ENCODE measurements at regions not wholly inside any gene's neighbourhood (a gene's known extent, or its start where the extent isn't known, plus 50 kb on each side); places are given as distances from the start of the nearest gene placed in this dataset.

DNA sequence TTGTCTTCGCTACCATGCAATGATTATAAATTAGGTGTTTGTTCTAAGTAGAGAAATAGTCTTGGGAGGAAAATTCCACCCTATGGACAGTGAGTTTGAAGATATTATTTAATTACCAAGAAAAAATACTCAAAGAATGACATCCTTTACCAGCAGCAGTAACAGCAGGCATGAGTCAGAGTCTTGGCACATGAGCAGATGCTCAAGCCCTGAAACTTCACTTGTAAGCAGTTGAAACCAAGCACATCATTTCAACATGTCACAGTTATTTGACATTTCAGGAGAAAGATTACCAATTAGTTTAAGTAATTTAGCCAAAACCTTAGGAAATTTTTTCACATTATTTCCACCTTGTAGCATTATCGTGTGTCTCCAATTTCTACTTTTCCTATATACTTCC lies 99.2 kb downstream of the C12orf50 start:
- peak; percentile 32 for DNase-seq (ENCODE audit: low spot score)

DNA sequence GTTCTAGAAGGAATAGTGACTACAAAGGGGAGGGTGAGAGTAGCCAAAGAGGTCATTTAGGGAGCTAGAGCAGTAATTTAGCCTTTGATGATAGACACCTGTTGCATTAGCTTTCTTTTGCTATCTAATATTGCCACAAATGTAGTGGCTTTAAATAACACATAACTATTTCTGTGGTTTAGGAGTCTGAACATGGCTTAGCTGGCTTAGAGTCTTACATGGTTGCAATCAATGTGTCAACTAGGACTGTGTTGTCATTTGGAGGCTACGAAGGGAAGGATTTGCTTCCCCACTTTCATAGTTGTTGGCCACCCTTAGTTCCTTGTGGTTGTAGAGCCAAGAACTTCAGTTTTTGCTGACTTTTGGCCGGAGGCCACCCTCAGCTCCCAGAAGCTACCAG lies 99.9 kb downstream of the C12orf50 start:
- DNase-seq (ENCODE audit: low spot score): no peak

- DNase-seq (ENCODE audit: low spot score): no peak
These were observed 101.2 kb downstream of the C12orf50 start for GRCh38 chr12:87928031-87928430.

DNA sequence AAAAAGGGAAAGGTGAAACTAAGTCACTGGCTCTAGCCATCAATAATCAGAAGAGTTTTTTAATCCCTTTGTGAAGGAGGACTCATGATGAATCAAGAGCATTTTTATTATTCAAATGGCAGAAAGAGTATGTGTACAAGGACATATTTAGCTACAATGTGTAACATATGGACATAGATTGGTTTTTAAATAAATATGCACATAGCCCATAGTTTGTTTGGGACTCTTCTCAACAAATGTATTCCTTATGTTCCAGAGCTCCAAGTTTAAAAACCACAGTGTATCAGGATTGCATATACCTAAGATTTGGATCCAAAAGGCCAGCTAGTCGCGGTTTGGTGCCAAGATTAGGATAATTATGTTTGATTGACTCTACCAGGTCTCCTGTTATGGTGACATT lies 104.2 kb downstream of the C12orf50 start:
- DNase-seq (ENCODE audit: low spot score): no peak

DNA sequence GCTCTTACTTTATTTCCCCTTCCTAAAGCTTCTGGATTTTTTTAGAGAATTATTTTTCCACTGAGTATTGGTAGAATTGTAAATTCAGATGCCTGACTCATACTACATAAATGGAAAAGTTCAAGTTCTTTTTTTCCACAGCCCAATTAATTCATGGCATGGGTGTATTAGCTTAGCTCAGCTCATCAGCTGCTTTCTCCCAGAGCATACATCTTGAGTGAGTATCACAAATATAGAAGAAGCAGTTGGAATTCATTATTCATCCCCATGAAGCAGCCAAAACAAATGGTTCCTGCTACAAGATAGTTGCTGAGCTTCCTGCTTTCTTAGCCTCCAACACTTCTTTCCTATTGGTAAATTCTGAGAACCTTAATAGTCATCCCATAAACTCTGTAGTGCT lies 105.1 kb downstream of the C12orf50 start:
- peak; percentile 12 for DNase-seq (ENCODE audit: low spot score)

GRCh38 chr12:87923361-87923760 lies 105.8 kb downstream of the C12orf50 start:
- no peak for DNase-seq (ENCODE audit: low spot score)

DNA sequence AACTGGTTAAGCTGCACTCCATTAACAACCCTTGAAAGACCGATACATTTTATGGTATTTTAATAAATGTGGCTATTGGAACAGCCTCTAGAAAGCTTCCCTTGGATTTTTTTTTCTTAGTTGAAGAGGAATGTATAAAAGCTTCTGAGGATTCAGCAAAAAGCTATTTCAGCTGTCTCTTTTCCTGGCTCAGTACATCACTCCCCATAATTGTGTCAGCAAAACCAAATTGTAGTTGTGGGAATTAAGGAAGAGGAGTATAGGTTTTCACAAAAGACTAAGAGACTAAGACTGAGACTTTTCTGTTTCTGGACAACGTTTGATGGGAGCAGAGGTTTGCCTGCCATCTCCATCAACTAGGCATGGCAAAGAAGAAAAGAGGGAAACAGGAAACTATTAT lies 106.5 kb downstream of the C12orf50 start:
- DNase-seq (ENCODE audit: low spot score): no peak

- DNase-seq (ENCODE audit: low spot score): no peak
These were observed 107.6 kb downstream of the C12orf50 start for GRCh38 chr12:87921621-87922020.

GRCh38 chr12:87920139-87920538 lies 109.1 kb downstream of the C12orf50 start:
- no peak for DNase-seq (ENCODE audit: low spot score)

DNA sequence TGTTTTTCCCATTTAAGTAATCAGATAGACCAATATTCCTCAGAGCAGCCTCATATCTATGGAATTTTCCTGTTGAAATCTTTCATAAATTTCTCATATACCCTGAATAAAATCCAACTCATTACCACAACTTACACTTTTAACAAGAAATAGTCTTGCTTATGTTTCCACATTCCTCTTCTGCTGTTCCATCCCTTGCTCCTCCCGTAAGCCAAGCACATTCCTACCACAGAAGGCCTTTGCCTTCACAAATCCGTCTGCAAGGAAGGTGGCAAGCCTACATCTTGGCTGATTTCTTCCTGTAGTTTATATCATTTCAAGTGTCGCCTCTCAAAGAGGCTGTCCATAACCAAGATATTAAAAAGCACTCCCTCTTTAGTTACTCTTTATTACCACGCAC lies 127.7 kb downstream of the C12orf50 start:
- DNase-seq (ENCODE audit: low spot score): no peak

DNA sequence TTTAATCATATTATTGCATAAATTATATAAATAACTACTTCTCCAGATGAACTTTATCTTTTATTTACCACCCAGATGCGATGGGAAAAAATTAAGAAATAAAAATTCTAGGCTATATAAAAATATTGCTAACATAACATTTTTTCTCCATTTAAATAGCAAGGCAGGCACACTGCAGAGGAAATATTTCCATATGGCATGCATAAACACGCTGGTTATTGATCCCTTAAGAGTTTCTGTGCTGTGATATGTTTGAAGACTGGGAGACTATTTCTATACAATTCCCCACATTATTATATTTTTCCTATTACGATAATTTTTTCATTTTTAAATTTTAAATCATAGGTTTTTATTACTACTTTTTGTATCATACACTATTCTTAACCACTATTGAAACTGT lies 131.5 kb downstream of the C12orf50 start:
- DNase-seq (ENCODE audit: low spot score): no peak

- DNase-seq (ENCODE audit: low spot score): no peak
These were observed 145.4 kb downstream of the C12orf50 start for GRCh38 chr12:87883806-87884205.

DNA sequence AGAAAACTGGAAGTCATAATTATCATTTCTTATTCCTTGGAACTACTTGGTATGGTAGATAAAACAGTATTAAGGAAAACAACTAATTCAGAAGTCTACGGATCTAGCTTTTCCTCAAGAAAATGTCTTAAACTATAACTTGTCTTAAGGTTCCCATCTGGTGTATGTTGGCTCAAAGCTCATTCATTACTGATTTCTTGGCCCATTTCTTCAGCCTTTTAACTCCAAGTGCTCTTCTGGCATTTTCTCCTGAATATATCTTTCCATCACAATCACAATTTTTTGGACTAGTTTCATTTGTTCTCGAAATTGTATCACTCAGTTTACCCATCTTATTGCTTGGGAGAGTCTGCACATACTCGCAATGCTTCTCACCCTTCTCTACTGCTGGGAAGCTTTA lies 150.1 kb downstream of the C12orf50 start:
- DNase-seq (ENCODE audit: low spot score): no peak

- DNase-seq (ENCODE audit: low spot score): no peak
These were observed 158.4 kb downstream of the C12orf50 start for GRCh38 chr12:87870493-87871460.

DNA sequence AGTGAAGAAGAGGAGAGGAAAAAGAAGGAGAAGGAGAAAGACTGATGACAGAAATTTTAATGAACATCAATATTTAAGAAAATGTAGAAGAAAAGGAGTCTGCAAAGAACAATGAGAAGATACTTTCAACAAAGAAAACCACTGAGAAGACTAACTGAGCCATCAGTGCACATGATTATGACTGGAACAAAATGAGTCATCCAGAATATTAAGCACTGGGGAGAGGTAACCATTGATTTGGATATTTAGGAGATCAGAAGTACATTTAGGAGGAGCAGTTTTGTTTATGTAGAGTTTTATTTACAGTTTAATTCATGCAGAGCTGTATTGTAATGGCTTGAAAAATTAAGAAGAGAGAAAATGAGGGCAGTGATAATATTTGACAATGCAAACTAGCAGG lies 159.1 kb downstream of the C12orf50 start:
- no peak for DNase-seq (ENCODE audit: low spot score)

DNA sequence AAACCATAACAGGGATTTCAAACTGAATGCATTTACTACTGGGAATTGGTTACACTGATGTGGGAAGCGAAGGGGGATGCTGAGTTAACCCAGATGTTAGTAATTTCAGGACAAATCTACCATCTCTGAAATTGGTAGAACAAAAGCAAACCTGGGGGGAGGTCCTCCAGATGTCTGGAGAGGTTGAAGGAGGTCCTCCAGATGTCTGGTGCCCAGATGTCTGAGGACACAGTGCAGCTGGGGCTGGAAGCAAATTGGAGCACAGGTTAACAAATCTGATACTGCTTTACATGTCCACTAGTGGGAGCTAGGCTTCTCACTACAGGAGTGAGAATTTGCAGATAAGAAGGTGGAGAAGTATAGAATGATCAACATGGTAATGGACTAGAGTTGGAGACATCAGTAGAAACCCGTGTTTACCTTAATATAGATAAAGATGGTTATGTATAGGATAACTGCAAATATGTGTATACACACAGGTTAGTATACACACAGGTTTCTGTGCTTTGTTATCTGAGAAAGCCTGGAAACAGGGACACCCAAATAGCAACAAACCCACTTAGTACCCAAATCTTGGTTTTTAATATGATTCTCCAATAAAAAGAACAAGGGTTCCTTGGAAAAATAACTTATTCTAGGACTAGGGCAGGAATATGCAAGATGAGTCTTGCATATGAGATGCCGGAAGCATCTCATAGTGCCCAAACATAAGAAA lies 162.5 kb downstream of the C12orf50 start:
- no peak for DNase-seq (ENCODE audit: low spot score)

- DNase-seq (ENCODE audit: low spot score): no peak
These were observed 167.4 kb downstream of the C12orf50 start for GRCh38 chr12:87861791-87862190.

DNA sequence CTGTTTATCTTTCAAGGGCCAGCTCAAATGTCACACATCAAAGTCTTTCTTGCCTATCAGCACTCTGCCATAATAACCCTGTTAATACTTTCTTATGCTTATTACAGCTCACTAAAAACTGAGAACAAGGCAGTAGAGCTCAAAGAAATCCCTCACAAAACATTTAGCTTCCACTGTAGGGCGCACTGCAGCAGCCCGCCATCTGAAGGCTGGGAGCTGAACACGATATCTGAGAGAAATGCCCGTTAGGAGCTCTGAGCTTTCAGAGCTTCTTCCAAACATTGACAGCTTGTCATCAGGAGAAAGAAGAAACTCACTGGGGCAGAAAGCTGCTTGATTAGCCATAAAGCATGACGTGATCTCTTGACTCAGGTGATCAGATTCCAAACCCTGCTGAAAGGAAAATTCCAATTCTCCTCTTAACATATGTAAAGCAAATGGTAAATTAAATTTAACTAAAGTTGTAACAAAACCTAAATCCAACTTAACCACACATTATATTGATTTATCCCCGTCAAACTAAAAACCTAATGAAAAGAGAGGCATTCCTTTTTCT lies 175.7 kb downstream of the C12orf50 start:
- no peak for DNase-seq (ENCODE audit: low spot score)

- DNase-seq (ENCODE audit: low spot score): no peak
These were observed 180.1 kb downstream of the C12orf50 start for GRCh38 chr12:87849074-87849473.

- peak; percentile 69 for DNase-seq (ENCODE audit: low spot score)
These were observed 180.8 kb downstream of the C12orf50 start for GRCh38 chr12:87848248-87848868.

- no peak for DNase-seq (ENCODE audit: low spot score)
These were observed 182.1 kb downstream of the C12orf50 start for GRCh38 chr12:87847147-87847546.

- no peak for DNase-seq (ENCODE audit: low spot score)
These were observed 183.2 kb downstream of the C12orf50 start for GRCh38 chr12:87846045-87846444.
